HepG2 (cell line): ENCODE measurements at regions not wholly inside any gene's neighbourhood (a gene's known extent, or its start where the extent isn't known, plus 50 kb on each side); places are given as distances from the start of the nearest gene placed in this dataset.

Source experiments
- ATAC-seq: fragments of 200-7000 bp; cut with Tn5 transposase; 3 replicates; pipeline ENCODE4 v1.9.1; 2020; ENCODE audit warnings: mild to moderate bottlenecking, moderate library complexity
- BruUV-seq: library from RNA; stranded (reverse); fragments of 400-500 nt; replicated peaks from 2 replicates; lab custom pipeline; 2021; lab: Mats Ljungman, UMichigan
- CTCF ChIA-PET: fragments of 300-600 bp; formaldehyde crosslinking; extraction: SDS; loops from one replicate; lab custom pipeline; 2021; ENCODE audit warnings: low total read pairs, inconsistent platforms, low intra/inter-chr PET ratio; lab: Yijun Ruan, JAX
- POLR2A ChIA-PET: fragments of 350-600 bp; sonication (Branson Sonifier 250); formaldehyde crosslinking; loops from one replicate; lab custom pipeline; 2020; ENCODE audit warnings: antibody characterized with exemption, inconsistent platforms; lab: Yijun Ruan, JAX
- DNase-seq: peaks from one replicate; pipeline ENCODE4 v3.0.0-alpha.2; 2015; ENCODE audit warnings: low spot score
- FAIRE-seq: peaks from 3 replicates; lab custom pipeline; 2011; peaks lifted over from hg19 to GRCh38; lab: Jason Lieb, UNC
- H2AFZ ChIP-seq: one replicate; pipeline ENCODE4 v1.6.1; 2011; ENCODE audit warnings: low read length, inconsistent platforms
- H3K27ac ChIP-seq: fragments of 300-600 bp; 3 replicates; pipeline ENCODE4 v1.8.0; 2011; ENCODE audit warnings: mixed run types, mild to moderate bottlenecking, mixed read lengths, low read length, inconsistent platforms; ENCODE audit not compliant: insufficient read depth; ENCODE audit errors: extremely low read length
- H3K27me3 ChIP-seq, 2 experiments: fragments of 200-600 bp in 1 of 2; 2 replicates in 1 of 2; 3 replicates in 1 of 2; pipeline versions ENCODE4 v1.6.0 to v1.8.0; 2011; ENCODE audit warnings: low read length in 2 of 2, mild to moderate bottlenecking in 2 of 2, moderate library complexity in 2 of 2, inconsistent platforms in 1 of 2; ENCODE audit not compliant: insufficient read depth in 2 of 2, control insufficient read depth in 1 of 2
- H3K36me3 ChIP-seq, 2 experiments: fragments of 200-600 bp in 1 of 2; replicated peaks in 1 of 2; 2 replicates in 1 of 2; 3 replicates in 1 of 2; pipeline versions ENCODE4 v1.5.1 to v1.8.0; 2011; ENCODE audit warnings: low read length in 2 of 2, inconsistent platforms in 1 of 2; ENCODE audit not compliant: insufficient read depth in 2 of 2, control insufficient read depth in 1 of 2
- H3K4me1 ChIP-seq: 2 replicates; pipeline ENCODE4 v1.5.1; 2012; ENCODE audit warnings: low read length, inconsistent platforms; ENCODE audit not compliant: insufficient read depth
- H3K4me2 ChIP-seq: 2 replicates; pipeline ENCODE4 v1.6.0; 2011; ENCODE audit warnings: low read depth, low read length, inconsistent platforms
- H3K4me3 ChIP-seq, 3 experiments: fragments of 200-600 bp in 1 of 3; sonication (generic), shearing (Covaris generic) in 1 of 3; replicated peaks in 1 of 3; 2 replicates each; pipeline ENCODE4 v1.5.1; 2011 to 2016; ENCODE audit warnings: low read length in 3 of 3, inconsistent platforms in 2 of 3, low read depth in 2 of 3, mild to moderate bottlenecking in 2 of 3, control low read depth in 1 of 3, mixed read lengths in 1 of 3; ENCODE audit not compliant: insufficient read depth in 1 of 3
- H3K79me2 ChIP-seq: one replicate; pipeline ENCODE4 v1.6.1; 2011; ENCODE audit warnings: low read length, inconsistent platforms; ENCODE audit not compliant: insufficient read depth
- H3K9ac ChIP-seq: 2 replicates; pipeline ENCODE4 v1.6.0; 2011; ENCODE audit warnings: mild to moderate bottlenecking, low read depth, low read length, inconsistent platforms; ENCODE audit not compliant: insufficient read depth
- H3K9me3 ChIP-seq: 2 replicates; pipeline ENCODE4 v1.5.1; 2012; ENCODE audit warnings: mild to moderate bottlenecking, low read length
- H4K20me1 ChIP-seq: 2 replicates; pipeline ENCODE4 v1.6.0; 2011; ENCODE audit warnings: inconsistent platforms, mild to moderate bottlenecking, low read length, moderate library complexity; ENCODE audit not compliant: insufficient read depth
- FOXO1 ChIP-seq: sonication (generic); formaldehyde crosslinking; IDR thresholded peaks from 2 replicates; pipeline ENCODE4 v1.4.0; 2020; ENCODE audit warnings: missing genetic modification reagents
- GABPB1 ChIP-seq: IDR thresholded peaks from 2 replicates; pipeline ENCODE4 v1.6.1; 2016; ENCODE audit warnings: mild to moderate bottlenecking, missing genetic modification reagents, moderate library complexity, missing compliant biosample characterization
- KMT2B ChIP-seq: IDR thresholded peaks from 2 replicates; pipeline ENCODE4 v1.6.1; 2016; ENCODE audit warnings: missing genetic modification reagents, missing compliant biosample characterization
- ZBTB49 ChIP-seq: sonication (generic); formaldehyde crosslinking; IDR thresholded peaks from 2 replicates; pipeline ENCODE4 v1.4.0; 2020; ENCODE audit warnings: missing genetic modification reagents, borderline replicate concordance
- ZNF282 ChIP-seq: fragments of 450-650 bp; IDR thresholded peaks from 2 replicates; pipeline ENCODE4 v1.6.1; 2018; ENCODE audit not compliant: partially characterized antibody
- ZNF30 ChIP-seq: sonication (generic); formaldehyde crosslinking; IDR thresholded peaks from 2 replicates; pipeline ENCODE4 v1.5.0; 2020; ENCODE audit warnings: mild to moderate bottlenecking, missing genetic modification reagents
- ZNF746 ChIP-seq: sonication (generic); formaldehyde crosslinking; IDR thresholded peaks from 2 replicates; pipeline ENCODE4 v1.8.0; 2022; ENCODE audit warnings: mild to moderate bottlenecking, missing genetic modification reagents
- ZNF770 ChIP-seq: sonication (generic); formaldehyde crosslinking; IDR thresholded peaks from 2 replicates; pipeline ENCODE4 v1.5.0; 2020; ENCODE audit warnings: mild to moderate bottlenecking, missing genetic modification reagents
- WGBS: methylation state at CpG from one replicate; pipeline ENCODE4 v1.1.6; 2017; ENCODE audit warnings: low lambda C conversion rate; 5-methylcytosine and 5-hydroxymethylcytosine counted together
- in situ Hi-C: cut with HindIII; loops from 2 replicates; pipeline ENCODE4 v1.10.0; 2017; ENCODE audit warnings: low pct_unique_long_range_greater_than_20kb; ENCODE audit not compliant: extremely low pct_ligation_motif_present
- intact Hi-C: fragments of 100-400 bp; cut with micrococcal nuclease; formaldehyde crosslinking; loops from one replicate; pipeline ENCODE4 v1.10.0; 2022; ENCODE audit not compliant: unreplicated experiment
- TF ChIP-seq, protein P1 (sequence below): fragments of 450-650 bp; IDR thresholded peaks from 2 replicates; pipeline ENCODE4 v1.6.1; 2017; ENCODE audit warnings: mild to moderate bottlenecking

- intact Hi-C loops (no loop called here), in situ Hi-C loops (no loop called here)
- no peak overlapping the region for H3K9ac ChIP-seq
- no peaks in the 10 kb centered on the region for H3K79me2 ChIP-seq
- ChIA-PET CTCF (no interaction called here), POLR2A (no interaction called here)
- no peak for TF ChIP-seq ZNF282
- no peak for TF ChIP-seq ZNF746
- no peak for TF ChIP-seq GABPB1 (CRISPR knock-in tag)
- TF ChIP-seq, protein P1, sequence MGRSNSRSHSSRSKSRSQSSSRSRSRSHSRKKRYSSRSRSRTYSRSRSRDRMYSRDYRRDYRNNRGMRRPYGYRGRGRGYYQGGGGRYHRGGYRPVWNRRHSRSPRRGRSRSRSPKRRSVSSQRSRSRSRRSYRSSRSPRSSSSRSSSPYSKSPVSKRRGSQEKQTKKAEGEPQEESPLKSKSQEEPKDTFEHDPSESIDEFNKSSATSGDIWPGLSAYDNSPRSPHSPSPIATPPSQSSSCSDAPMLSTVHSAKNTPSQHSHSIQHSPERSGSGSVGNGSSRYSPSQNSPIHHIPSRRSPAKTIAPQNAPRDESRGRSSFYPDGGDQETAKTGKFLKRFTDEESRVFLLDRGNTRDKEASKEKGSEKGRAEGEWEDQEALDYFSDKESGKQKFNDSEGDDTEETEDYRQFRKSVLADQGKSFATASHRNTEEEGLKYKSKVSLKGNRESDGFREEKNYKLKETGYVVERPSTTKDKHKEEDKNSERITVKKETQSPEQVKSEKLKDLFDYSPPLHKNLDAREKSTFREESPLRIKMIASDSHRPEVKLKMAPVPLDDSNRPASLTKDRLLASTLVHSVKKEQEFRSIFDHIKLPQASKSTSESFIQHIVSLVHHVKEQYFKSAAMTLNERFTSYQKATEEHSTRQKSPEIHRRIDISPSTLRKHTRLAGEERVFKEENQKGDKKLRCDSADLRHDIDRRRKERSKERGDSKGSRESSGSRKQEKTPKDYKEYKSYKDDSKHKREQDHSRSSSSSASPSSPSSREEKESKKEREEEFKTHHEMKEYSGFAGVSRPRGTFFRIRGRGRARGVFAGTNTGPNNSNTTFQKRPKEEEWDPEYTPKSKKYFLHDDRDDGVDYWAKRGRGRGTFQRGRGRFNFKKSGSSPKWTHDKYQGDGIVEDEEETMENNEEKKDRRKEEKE = no peak
- no peak for TF ChIP-seq FOXO1
- no peak for TF ChIP-seq ZNF770
- no peak for TF ChIP-seq ZBTB49 (CRISPR knock-in tag)
- no peak for TF ChIP-seq ZNF30 (CRISPR knock-in tag)
- no peak for TF ChIP-seq KMT2B
- no peak for DNase-seq
- no peak overlapping the region for H3K27ac ChIP-seq
- FAIRE-seq = no peak
- no TSS peak for BruUV-seq
- no peak for ATAC-seq
- H3K27me3 ChIP-seq = no peaks in the 10 kb centered on the region
- no peaks in the 10 kb centered on the region for H3K4me1 ChIP-seq
- WGBS = 8% methylated on average over 3 of the region's 3 CpGs
- H3K4me2 ChIP-seq = no peak overlapping the region
- H3K36me3 ChIP-seq = no peaks in the 10 kb centered on the region
- no peak overlapping the region for H2AFZ ChIP-seq
- peaks cover 16% of the 10 kb centered on the region for H3K9me3 ChIP-seq
- no peak overlapping the region for H3K4me3 ChIP-seq
- H4K20me1 ChIP-seq = no peaks in the 10 kb centered on the region
Measured at GRCh38 chr12:127300753-127301152, 966.2 kb upstream of the TMEM132C start.
